Memory B cell (primary cell): ENCODE measurements at regions not wholly inside any gene's neighbourhood (a gene's known extent, or its start where the extent isn't known, plus 50 kb on each side); places are given as distances from the start of the nearest gene placed in this dataset.
"Not testable (repeated sequence)": the region's sequence is repeated elsewhere in the genome, so short reads cannot be mapped to it uniquely, and the experiment has no call there.

ENCODE experiments used
- ATAC-seq: fragments of 150-1000 bp; cut with Tn5 transposase; 2 replicates; pipeline ENCODE4 v1.10.0; 2021; ENCODE audit warnings: low read depth, mild to moderate bottlenecking, moderate library complexity
- DNase-seq, 2 donors: peaks; one replicate each; pipeline ENCODE4 v3.0.0; 2022; ENCODE audit warnings: low spot score in 2 of 2
- H3K27ac Mint-ChIP-seq: one replicate; pipeline ENCODE4 v1.8.0; 2022; ENCODE audit warnings: mild to moderate bottlenecking, moderate library complexity, mixed read lengths
- H3K27me3 Mint-ChIP-seq: one replicate; pipeline ENCODE4 v1.8.0; 2022; ENCODE audit warnings: mixed read lengths
- H3K36me3 Mint-ChIP-seq: one replicate; pipeline ENCODE4 v1.8.0; 2022; ENCODE audit warnings: mild to moderate bottlenecking, mixed read lengths
- H3K4me1 Mint-ChIP-seq: one replicate; pipeline ENCODE4 v1.8.0; 2022; ENCODE audit warnings: mixed read lengths
- H3K4me3 Mint-ChIP-seq: one replicate; pipeline ENCODE4 v1.8.0; 2022; ENCODE audit warnings: mild to moderate bottlenecking, moderate library complexity, mixed read lengths
- H3K9me3 Mint-ChIP-seq: one replicate; pipeline ENCODE4 v1.8.0; 2022; ENCODE audit warnings: mixed read lengths

DNA sequence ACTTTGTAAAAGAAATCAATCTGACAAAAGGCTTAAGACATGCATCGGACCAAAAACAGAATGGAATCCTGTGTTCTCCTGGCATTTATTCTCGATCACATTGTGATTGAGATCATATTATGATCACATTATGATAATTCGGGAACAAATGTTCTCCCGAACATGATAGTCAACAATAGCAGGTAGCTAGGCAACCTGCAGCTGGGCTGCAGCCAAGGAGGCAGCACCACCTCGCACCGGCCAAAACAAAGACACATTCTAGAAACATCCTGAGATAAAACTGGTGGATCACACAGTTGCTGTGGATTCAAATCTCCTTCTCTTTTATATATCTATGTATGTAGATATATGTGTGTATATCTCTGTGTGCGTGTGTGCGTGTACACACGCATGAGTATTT lies 480.6 kb upstream of the CYLC2 start:
- Mint-ChIP-seq H3K27ac (no peak overlapping the region), H3K4me3 (no peak overlapping the region), H3K27me3 (no peaks in the 10 kb centered on the region), H3K4me1 (no peaks in the 10 kb centered on the region), H3K36me3 (no peaks in the 10 kb centered on the region), H3K9me3 (peaks cover 2% of the 10 kb centered on the region)
- ATAC-seq (no peak), DNase-seq (no peak)

DNA sequence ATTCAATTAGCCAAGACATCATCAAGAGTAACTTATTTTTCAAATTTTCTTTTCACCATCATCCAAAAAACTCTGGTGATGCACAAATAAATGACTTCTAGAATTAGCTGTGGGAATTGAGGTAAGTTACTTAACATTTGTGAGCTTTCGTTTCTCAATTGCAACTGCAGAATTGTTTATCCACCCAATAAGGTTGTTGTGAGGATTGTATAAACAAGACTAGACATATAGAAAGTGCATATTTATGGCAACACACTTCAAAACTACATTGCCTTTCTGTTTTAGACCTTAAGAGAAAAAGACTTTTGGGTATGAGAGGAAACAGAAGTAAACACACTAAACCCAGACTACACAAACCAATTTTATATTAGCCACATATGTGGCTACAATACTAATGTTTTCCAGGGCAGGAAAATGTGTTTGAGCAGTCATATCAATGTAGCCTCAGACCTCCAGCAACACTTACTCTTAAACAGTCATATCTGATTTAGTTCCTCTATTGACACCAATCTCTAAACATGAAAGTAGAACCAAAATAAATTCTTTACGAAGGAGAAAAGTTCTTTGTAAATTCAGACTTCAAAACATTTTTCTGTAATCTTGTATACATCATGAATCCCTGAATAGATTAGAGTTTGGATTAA lies 488.0 kb upstream of the CYLC2 start:
- DNase-seq = no peak
- H3K9me3 Mint-ChIP-seq = peaks cover 2% of the 10 kb centered on the region
- H3K27me3 Mint-ChIP-seq = no peaks in the 10 kb centered on the region
- H3K4me1 Mint-ChIP-seq = no peaks in the 10 kb centered on the region
- H3K4me3 Mint-ChIP-seq = no peak overlapping the region
- no peaks in the 10 kb centered on the region for H3K36me3 Mint-ChIP-seq
- no peak overlapping the region for H3K27ac Mint-ChIP-seq
- ATAC-seq = no peak

DNA sequence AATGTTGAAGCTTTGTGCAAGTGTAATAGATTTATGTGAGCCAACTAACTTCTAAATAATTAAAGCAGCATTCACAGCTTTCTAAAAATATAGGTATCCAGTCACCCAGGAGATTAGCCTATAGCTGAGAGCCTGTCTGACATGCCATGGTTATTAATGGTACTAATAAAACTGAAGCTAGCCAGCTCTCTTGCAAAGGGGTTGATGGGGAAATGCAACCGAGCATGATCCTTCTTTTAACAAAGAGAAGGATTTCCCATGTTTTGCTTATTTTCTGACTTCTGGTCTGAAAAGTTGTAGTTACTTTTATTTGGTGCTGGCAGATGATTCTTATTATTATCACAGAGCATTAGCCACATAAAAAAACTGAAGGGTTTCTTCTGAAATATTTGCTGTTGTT lies 488.7 kb upstream of the CYLC2 start:
- Mint-ChIP-seq H3K36me3 (no peaks in the 10 kb centered on the region), H3K4me1 (no peaks in the 10 kb centered on the region), H3K9me3 (peaks cover 3% of the 10 kb centered on the region), H3K27ac (no peak overlapping the region), H3K27me3 (no peaks in the 10 kb centered on the region), H3K4me3 (no peak overlapping the region)
- DNase-seq = no peak
- ATAC-seq = no peak

DNA sequence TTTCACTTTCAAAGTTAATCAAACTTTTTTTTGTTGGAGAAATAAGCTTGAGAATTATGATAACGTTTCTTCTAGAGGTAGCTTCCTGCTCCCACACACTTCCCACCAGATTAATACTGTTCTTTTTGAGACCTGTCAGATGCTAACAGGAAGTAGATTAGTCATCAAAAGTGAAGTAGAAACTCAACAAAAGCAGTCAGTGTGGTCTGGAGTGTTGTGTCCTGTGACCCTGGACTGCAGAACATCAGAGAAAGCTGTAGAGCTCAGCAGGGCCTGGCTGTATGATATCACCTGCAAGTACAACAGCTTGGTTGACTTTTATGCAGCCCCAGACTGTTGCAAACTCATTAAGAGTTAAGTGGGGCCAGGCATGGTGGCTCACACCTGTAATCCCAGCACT lies 495.7 kb upstream of the CYLC2 start:
- H3K4me1 Mint-ChIP-seq = no peaks in the 10 kb centered on the region
- no peak for ATAC-seq
- H3K27ac Mint-ChIP-seq = no peak overlapping the region
- H3K27me3 Mint-ChIP-seq = no peaks in the 10 kb centered on the region
- H3K36me3 Mint-ChIP-seq = no peaks in the 10 kb centered on the region
- H3K9me3 Mint-ChIP-seq = peaks cover 6% of the 10 kb centered on the region
- DNase-seq = no peak
- no peak overlapping the region for H3K4me3 Mint-ChIP-seq

DNA sequence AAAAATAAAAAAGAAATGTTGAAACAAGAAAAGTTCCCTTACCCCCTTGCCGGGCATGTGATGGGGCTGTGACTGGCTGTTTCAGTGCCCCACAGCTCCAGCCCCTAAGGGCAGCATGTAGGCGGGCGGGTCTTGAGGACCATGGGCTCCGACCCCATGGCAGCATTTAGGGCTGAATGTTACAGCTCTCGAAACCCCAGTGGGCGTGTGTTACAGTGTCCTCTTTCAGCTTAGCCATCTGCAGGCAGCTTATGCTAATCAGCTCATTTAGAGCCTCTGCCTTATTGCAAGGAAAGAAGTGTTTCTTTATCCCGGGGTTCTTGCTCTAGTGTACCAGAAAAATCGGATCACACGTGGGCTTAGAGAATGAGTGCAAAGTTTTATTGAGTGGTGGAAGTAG lies 497.4 kb upstream of the CYLC2 start:
- no peaks in the 10 kb centered on the region for H3K27me3 Mint-ChIP-seq
- no peak overlapping the region for H3K4me3 Mint-ChIP-seq
- no peak overlapping the region for H3K27ac Mint-ChIP-seq
- peaks cover 7% of the 10 kb centered on the region for H3K9me3 Mint-ChIP-seq
- ATAC-seq (no peak), DNase-seq (no peak)
- H3K36me3 Mint-ChIP-seq = no peaks in the 10 kb centered on the region
- no peaks in the 10 kb centered on the region for H3K4me1 Mint-ChIP-seq

DNA sequence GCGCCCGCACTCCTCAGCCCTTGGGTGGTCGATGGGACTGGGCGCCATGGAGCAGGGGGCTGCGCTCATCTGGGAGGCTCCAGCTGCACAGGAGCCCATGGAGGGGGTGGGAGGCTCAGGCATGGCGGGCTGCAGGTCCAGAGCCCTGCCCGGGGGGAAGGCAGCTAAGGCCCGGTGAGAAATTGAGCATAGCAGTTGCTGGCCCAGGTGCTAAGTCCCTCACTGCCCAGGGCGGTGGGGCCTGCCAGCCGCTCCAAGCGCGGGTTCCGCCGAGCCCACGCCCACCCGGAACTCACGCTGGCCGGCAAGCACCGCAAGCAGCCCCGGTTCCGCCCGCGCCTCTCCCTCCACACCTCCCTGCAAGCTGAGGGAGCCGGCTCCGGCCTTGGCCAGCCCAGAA lies 508.2 kb upstream of the CYLC2 start:
- not testable (repeated sequence) for H3K36me3 Mint-ChIP-seq, H3K9me3 Mint-ChIP-seq, H3K4me1 Mint-ChIP-seq, H3K4me3 Mint-ChIP-seq, H3K27me3 Mint-ChIP-seq, H3K27ac Mint-ChIP-seq, ATAC-seq, DNase-seq

DNA sequence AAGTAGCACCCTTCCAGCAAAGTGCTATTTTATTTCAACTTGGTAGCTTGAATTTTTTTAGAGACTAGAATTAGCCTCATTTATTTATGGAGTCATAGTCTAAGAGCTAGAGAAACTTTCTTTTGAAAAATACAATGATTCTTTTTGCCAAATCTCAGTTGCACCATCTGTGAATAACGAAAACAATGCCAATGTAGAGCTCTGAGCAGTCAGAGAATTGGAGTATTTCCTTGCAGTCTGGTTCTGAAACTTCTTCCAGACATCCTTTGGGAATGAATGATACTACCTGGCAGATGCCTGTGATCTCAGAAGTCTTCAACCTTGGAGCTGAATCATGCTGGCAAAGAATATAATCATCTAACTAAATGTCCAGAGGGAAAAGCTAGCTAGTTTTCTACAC lies 511.5 kb upstream of the CYLC2 start:
- H3K4me3 Mint-ChIP-seq = no peak overlapping the region
- H3K36me3 Mint-ChIP-seq = no peaks in the 10 kb centered on the region
- H3K4me1 Mint-ChIP-seq = no peaks in the 10 kb centered on the region
- peaks cover 1% of the 10 kb centered on the region for H3K9me3 Mint-ChIP-seq
- no peaks in the 10 kb centered on the region for H3K27me3 Mint-ChIP-seq
- H3K27ac Mint-ChIP-seq = no peak overlapping the region
- ATAC-seq (no peak), DNase-seq (no peak)

DNA sequence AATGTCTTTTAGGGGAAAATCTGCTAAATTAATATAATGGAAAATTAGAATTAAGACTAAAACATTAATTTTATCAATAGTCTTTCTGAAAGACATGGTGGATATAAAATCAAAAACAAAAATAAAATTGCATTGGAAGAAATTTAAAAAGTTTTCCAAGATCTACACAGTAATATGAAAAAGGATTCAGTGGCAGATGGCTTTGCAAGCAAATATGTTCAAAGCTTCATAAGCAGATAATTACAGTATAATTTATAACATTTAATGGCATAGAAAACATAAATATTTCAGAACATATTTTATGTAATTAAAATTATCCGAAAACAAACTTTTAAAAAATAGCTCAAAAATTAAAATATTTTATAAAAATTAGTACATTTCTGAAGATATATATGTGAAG lies 512.4 kb upstream of the CYLC2 start:
- DNase-seq = no peak
- Mint-ChIP-seq H3K27ac (no peak overlapping the region), H3K36me3 (no peaks in the 10 kb centered on the region), H3K4me1 (no peaks in the 10 kb centered on the region), H3K9me3 (peaks cover 1% of the 10 kb centered on the region), H3K4me3 (no peak overlapping the region), H3K27me3 (no peaks in the 10 kb centered on the region)
- ATAC-seq = no peak

DNA sequence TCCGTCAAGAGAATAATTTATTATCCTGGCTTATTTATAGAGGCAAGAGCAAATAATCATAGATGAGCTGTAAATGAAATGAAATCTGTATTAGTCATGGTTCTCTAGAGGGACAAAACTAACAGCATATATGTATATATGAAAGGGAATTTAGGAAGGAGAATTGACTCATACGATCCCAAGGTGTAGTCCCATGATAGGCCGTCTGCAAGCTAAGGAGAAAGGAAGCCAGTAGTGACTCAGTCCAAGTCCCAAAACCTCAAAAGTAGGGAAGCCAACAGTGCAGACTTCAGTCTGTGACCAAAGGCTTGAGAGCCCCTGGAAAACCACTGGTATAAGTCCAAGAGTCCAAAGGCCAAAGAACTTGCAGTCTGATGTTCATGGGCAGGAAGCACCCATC lies 515.9 kb upstream of the CYLC2 start:
- ATAC-seq (no peak), DNase-seq (no peak)
- Mint-ChIP-seq H3K27ac (no peak overlapping the region), H3K9me3 (peaks cover 3% of the 10 kb centered on the region), H3K36me3 (no peaks in the 10 kb centered on the region), H3K4me3 (no peak overlapping the region), H3K27me3 (no peaks in the 10 kb centered on the region), H3K4me1 (no peaks in the 10 kb centered on the region)

DNA sequence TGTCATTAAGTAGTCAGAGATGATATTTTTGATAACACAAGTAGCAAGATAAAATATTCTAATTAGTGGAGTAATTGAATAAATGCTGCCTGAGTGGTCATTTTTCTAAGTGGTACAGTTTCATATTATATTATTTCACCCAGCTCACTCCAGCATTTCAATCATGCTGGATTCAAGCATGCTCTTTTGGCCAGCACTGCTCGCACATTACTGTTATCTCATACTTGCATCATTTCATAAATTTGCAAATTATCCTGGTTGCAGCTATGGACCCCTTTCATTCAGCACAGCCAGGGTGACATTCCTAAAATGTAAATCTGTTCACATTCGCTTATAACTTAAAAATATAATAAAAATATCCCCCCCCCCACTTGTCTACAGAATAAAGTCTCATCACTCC lies 520.8 kb upstream of the CYLC2 start:
- H3K4me1 Mint-ChIP-seq = no peaks in the 10 kb centered on the region

DNA sequence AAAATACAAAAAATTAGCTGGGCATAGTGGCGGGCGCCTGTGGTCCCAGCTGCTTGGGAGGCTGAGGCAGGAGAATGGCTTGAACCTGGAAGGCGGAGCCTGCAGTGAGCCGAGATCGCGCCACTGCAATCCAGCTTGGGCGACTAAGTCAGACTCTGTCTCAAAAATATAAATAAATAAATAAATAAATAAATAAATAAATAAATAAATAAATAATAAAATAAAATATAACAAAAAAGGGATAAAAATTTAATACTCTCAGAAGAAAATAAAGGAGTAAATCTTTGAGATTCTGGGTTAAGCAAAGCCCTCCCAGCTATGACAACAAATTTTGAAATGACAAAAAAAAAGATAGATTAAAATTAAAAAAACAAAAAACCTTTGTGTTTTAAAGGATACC lies 525.7 kb upstream of the CYLC2 start:
- H3K27ac Mint-ChIP-seq, DNase-seq, H3K4me1 Mint-ChIP-seq, H3K27me3 Mint-ChIP-seq, H3K9me3 Mint-ChIP-seq, ATAC-seq, H3K36me3 Mint-ChIP-seq, H3K4me3 Mint-ChIP-seq: not testable (repeated sequence)

More for the DNA sequence above, 520.8 kb upstream of the CYLC2 start:
- DNase-seq (no peak), ATAC-seq (no peak)
- Mint-ChIP-seq H3K27ac (no peak overlapping the region), H3K4me3 (no peak overlapping the region), H3K27me3 (no peaks in the 10 kb centered on the region), H3K9me3 (peaks cover 2% of the 10 kb centered on the region), H3K36me3 (no peaks in the 10 kb centered on the region)

DNA sequence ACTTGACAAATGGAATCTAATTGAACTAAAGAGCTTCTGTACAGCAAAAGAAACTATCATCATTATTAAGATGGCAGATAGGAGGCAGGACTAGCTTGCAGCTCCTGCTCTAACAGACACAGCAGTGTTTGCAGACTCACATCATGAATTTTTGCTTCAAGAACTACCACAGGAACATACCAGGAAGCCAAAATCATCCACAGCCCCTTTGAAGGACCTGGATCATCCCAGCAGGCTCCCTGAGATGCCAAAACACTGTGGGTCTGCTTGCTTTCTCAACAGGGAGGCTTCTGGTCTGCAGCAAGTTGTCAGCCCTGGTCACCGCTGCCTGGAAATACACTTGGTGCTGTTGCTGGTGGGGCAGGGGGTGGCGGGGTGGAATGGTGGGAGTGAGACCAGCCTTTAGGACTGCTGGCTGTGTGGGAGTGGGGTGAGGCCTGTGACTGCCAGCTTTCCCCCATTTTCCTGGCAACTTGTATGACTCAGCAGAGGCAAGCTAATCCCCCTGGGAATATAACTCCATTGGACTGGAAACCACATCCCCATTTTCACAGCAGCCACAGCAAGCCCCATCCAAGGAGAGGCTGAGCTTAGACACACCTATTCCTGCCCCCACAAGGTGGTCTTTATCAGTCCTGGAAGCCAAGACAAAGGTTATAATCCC lies 533.8 kb upstream of the CYLC2 start:
- H3K27me3 Mint-ChIP-seq = no peaks in the 10 kb centered on the region
- no peak for DNase-seq
- no peaks in the 10 kb centered on the region for H3K4me1 Mint-ChIP-seq
- no peak overlapping the region for H3K4me3 Mint-ChIP-seq
- H3K36me3 Mint-ChIP-seq = no peaks in the 10 kb centered on the region
- no peak overlapping the region for H3K27ac Mint-ChIP-seq
- no peak for ATAC-seq
- H3K9me3 Mint-ChIP-seq = peaks cover 3% of the 10 kb centered on the region

DNA sequence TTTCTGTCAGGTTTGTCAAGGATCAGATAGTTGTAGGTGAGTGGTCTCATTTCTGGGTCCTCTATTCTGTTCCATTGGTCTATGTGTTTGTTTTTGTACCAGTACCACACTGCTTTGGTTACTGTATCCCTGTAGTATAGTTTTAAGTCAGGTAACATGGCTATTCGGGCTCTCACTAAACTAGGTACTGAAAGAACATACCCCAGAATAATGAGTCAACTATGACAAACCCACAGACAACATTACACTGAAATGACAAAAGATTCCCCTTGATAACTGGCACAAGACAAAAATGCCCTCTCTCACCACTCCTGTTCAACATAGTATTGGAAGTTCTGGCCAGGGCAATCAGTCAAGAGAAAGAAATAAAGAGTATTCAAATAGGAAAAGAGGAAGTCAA lies 535.3 kb upstream of the CYLC2 start:
- ATAC-seq = no peak

DNA sequence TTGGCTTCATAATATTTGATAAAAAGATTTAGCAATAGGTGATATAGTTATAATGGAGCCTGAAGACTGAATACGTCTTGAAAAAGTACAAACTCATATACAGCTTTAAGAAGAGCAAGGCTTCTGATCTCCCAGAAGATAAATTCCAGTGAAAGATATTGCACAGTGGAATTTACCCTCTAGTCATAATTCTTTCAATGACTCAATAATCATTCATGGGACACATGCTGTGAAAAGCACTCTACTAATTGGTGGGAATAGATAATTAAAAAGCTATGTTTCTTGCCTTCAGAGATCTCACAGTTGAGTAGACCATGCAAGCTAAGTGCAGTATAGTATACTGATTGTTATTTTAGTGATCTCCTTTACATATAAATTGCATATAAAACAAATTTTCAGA lies 538.6 kb upstream of the CYLC2 start:
- no peaks in the 10 kb centered on the region for H3K27me3 Mint-ChIP-seq
- no peaks in the 10 kb centered on the region for H3K4me1 Mint-ChIP-seq
- no peak overlapping the region for H3K4me3 Mint-ChIP-seq

More for the DNA sequence above, 535.3 kb upstream of the CYLC2 start:
- peaks cover 3% of the 10 kb centered on the region for H3K9me3 Mint-ChIP-seq
- H3K4me3 Mint-ChIP-seq = no peak overlapping the region
- H3K4me1 Mint-ChIP-seq = no peaks in the 10 kb centered on the region
- no peak overlapping the region for H3K27ac Mint-ChIP-seq
- no peaks in the 10 kb centered on the region for H3K27me3 Mint-ChIP-seq
- H3K36me3 Mint-ChIP-seq = no peaks in the 10 kb centered on the region
- no peak for DNase-seq

DNA sequence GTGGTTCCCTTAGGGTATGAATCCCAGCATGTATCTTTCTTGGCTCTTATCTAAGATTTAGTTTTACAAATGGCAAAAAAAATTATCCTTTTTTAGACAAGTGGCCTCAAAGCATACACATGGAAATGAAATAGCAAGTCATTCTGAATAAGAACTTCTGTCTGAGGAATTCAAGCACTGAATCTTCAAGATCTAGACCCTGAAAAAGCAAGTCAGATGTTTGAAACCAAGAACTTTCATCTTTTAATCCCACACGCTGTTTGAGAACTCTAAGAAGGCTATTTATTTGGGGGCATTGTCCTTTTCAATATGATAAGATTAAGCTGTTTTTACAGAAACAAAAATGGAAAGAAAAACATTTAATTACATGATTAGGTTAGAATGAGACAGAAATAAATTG lies 549.2 kb upstream of the CYLC2 start:
- no peak overlapping the region for H3K27ac Mint-ChIP-seq

More for the DNA sequence above, 538.6 kb upstream of the CYLC2 start:
- no peak overlapping the region for H3K27ac Mint-ChIP-seq
- H3K36me3 Mint-ChIP-seq = no peaks in the 10 kb centered on the region
- H3K9me3 Mint-ChIP-seq = peaks cover 7% of the 10 kb centered on the region
- no peak for DNase-seq
- no peak for ATAC-seq

More for the DNA sequence above, 549.2 kb upstream of the CYLC2 start:
- Mint-ChIP-seq H3K36me3 (no peaks in the 10 kb centered on the region), H3K27me3 (no peaks in the 10 kb centered on the region), H3K4me1 (no peaks in the 10 kb centered on the region), H3K4me3 (no peak overlapping the region), H3K9me3 (peaks cover 12% of the 10 kb centered on the region)
- no peak for DNase-seq
- ATAC-seq = no peak
